H1 (cell line): ENCODE measurements at regions not wholly inside any gene's neighbourhood (a gene's known extent, or its start where the extent isn't known, plus 50 kb on each side); places are given as distances from the start of the nearest gene placed in this dataset.
"Not testable (repeated sequence)": the region's sequence is repeated elsewhere in the genome, so short reads cannot be mapped to it uniquely, and the experiment has no call there.

Experiments
- CTCF ChIA-PET: fragments of 300-600 bp; sonication (Branson Sonifier 250); formaldehyde crosslinking; loops from one replicate; lab custom pipeline; 2021; ENCODE audit not compliant: partially characterized antibody; lab: Charles Lee
- POLR2A ChIA-PET: fragments of 300-600 bp; sonication (Branson Sonifier 250); formaldehyde crosslinking; loops from one replicate; lab custom pipeline; 2021; ENCODE audit warnings: inconsistent platforms; ENCODE audit not compliant: partially characterized antibody; lab: Charles Lee
- DNase-seq, 2 experiments: peaks; one replicate each; pipeline versions ENCODE4 v3.0.0 to v3.0.0-alpha.2; 2010 to 2022; ENCODE audit warnings: low spot score in 2 of 2, low read depth in 1 of 2, mixed read lengths in 1 of 2
- FAIRE-seq: peaks from 2 replicates; lab custom pipeline; 2011; peaks lifted over from hg19 to GRCh38; lab: Jason Lieb, UNC
- H2AFZ ChIP-seq: 2 replicates; pipeline ENCODE4 v1.8.1; 2012; ENCODE audit warnings: low read length, inconsistent platforms
- H2AK5ac ChIP-seq: 2 replicates; pipeline ENCODE4 v1.6.1; 2013; ENCODE audit warnings: low read depth, low read length
- H2BK120ac ChIP-seq: replicated peaks from 2 replicates; pipeline ENCODE3; 2013; ENCODE audit warnings: low read depth, low read length, inconsistent platforms
- H2BK12ac ChIP-seq: 2 replicates; pipeline ENCODE4 v1.6.1; 2013; ENCODE audit warnings: low read depth, low read length
- H2BK15ac ChIP-seq: 2 replicates; pipeline ENCODE4 v1.6.1; 2013; ENCODE audit warnings: low read length
- H2BK20ac ChIP-seq: 2 replicates; pipeline ENCODE4 v1.6.1; 2013; ENCODE audit warnings: low read length
- H2BK5ac ChIP-seq: 2 replicates; pipeline ENCODE4 v1.6.1; 2013; ENCODE audit warnings: low read depth, low read length
- H3K14ac ChIP-seq: 2 replicates; pipeline ENCODE4 v1.6.1; 2013; ENCODE audit warnings: inconsistent platforms; ENCODE audit not compliant: insufficient read length
- H3K18ac ChIP-seq: 2 replicates; pipeline ENCODE4 v1.6.1; 2013; ENCODE audit warnings: low read length; ENCODE audit errors: extremely low read depth
- H3K23ac ChIP-seq: 2 replicates; pipeline ENCODE4 v1.6.1; 2013; ENCODE audit warnings: inconsistent platforms; ENCODE audit not compliant: insufficient read length
- H3K23me2 ChIP-seq: 2 replicates; pipeline ENCODE4 v1.6.1; 2013; ENCODE audit warnings: low read depth, low read length
- H3K27ac ChIP-seq: 2 replicates; pipeline ENCODE4 v1.6.1; 2011; ENCODE audit warnings: low read depth, low read length, inconsistent platforms
- H3K27me3 ChIP-seq, 4 experiments: replicated peaks in 1 of 4; 1 replicate in 1 of 4; 2 replicates in 3 of 4; pipeline versions ENCODE4 v1.6.1 to v1.8.1; 2011 to 2013; ENCODE audit warnings: low read length in 3 of 4, mild to moderate bottlenecking in 3 of 4, inconsistent platforms in 2 of 4, mixed read lengths in 2 of 4, moderate library complexity in 1 of 4; ENCODE audit not compliant: control insufficient read depth in 3 of 4, insufficient read depth in 3 of 4; ENCODE audit errors: extremely low read depth in 1 of 4
- H3K36me3 ChIP-seq, 4 experiments: 2 replicates each; pipeline versions ENCODE4 v1.6.1 to v1.8.1; 2011 to 2013; ENCODE audit warnings: mild to moderate bottlenecking in 4 of 4, low read length in 3 of 4, moderate library complexity in 2 of 4, control low read depth in 1 of 4, inconsistent platforms in 1 of 4; ENCODE audit not compliant: insufficient read depth in 4 of 4, control insufficient read depth in 2 of 4
- H3K4ac ChIP-seq: replicated peaks from 2 replicates; pipeline ENCODE3; 2013; ENCODE audit warnings: low read length, low read depth, mixed read lengths, inconsistent platforms; ENCODE audit not compliant: insufficient read length
- H3K4me1 ChIP-seq, 4 experiments: replicated peaks in 1 of 4; 1 replicate in 1 of 4; 2 replicates in 3 of 4; pipeline versions ENCODE4 v1.6.1 to v1.8.1; 2011 to 2013; ENCODE audit warnings: low read length in 3 of 4, inconsistent platforms in 2 of 4, mixed read lengths in 1 of 4; ENCODE audit not compliant: insufficient read depth in 4 of 4, control insufficient read depth in 3 of 4
- H3K4me2 ChIP-seq, 2 experiments: 2 replicates each; pipeline versions ENCODE4 v1.6.1 to v1.8.1; 2011 to 2013; ENCODE audit warnings: low read depth in 2 of 2, low read length in 2 of 2, control low read depth in 1 of 2, inconsistent platforms in 1 of 2, mild to moderate bottlenecking in 1 of 2; ENCODE audit not compliant: insufficient read depth in 1 of 2
- H3K4me3 ChIP-seq, 4 experiments: fragments of 200-600, 300-600 bp in 1 of 4; sonication (generic), shearing (Covaris generic), sonication (Bioruptor Twin) in 1 of 4; 2 replicates each; pipeline versions ENCODE4 v1.5.1 to v1.8.1; 2011 to 2016; ENCODE audit warnings: low read length in 4 of 4, low read depth in 3 of 4, control low read depth in 2 of 4, inconsistent platforms in 2 of 4, mild to moderate bottlenecking in 2 of 4, mixed read lengths in 1 of 4, moderate library complexity in 1 of 4; ENCODE audit not compliant: insufficient read depth in 2 of 4; ENCODE audit errors: extremely low read depth in 1 of 4
- H3K56ac ChIP-seq: replicated peaks from 2 replicates; pipeline ENCODE3; 2013; ENCODE audit warnings: low read depth, mild to moderate bottlenecking, mixed read lengths, low read length, inconsistent platforms; ENCODE audit not compliant: insufficient read length
- H3K79me1 ChIP-seq: 2 replicates; pipeline ENCODE4 v1.6.1; 2013; ENCODE audit warnings: low read depth, low read length, control low read depth
- H3K79me2 ChIP-seq, 2 experiments: 2 replicates each; pipeline versions ENCODE4 v1.6.1 to v1.8.1; 2012 to 2013; ENCODE audit warnings: low read length in 2 of 2, mild to moderate bottlenecking in 2 of 2, inconsistent platforms in 1 of 2; ENCODE audit not compliant: insufficient read depth in 2 of 2, control insufficient read depth in 1 of 2
- H3K9ac ChIP-seq, 4 experiments: replicated peaks in 1 of 4; 1 replicate in 1 of 4; 2 replicates in 3 of 4; pipeline versions ENCODE4 v1.6.1 to v1.8.1; 2011 to 2013; ENCODE audit warnings: low read depth in 3 of 4, low read length in 3 of 4, control low read depth in 2 of 4, mild to moderate bottlenecking in 2 of 4, moderate library complexity in 2 of 4, inconsistent platforms in 1 of 4; ENCODE audit errors: extremely low read depth in 1 of 4
- H3K9me3 ChIP-seq, 2 experiments: 2 replicates each; pipeline versions ENCODE4 v1.6.1 to v1.8.1; 2012 to 2013; ENCODE audit warnings: mild to moderate bottlenecking in 2 of 2, moderate library complexity in 2 of 2, control low read depth in 1 of 2, inconsistent platforms in 1 of 2, low read depth in 1 of 2, low read length in 1 of 2, mixed read lengths in 1 of 2; ENCODE audit not compliant: insufficient read depth in 2 of 2
- H4K20me1 ChIP-seq, 2 experiments: replicated peaks in 1 of 2; 2 replicates each; pipeline versions ENCODE3 to v1.8.1; 2011 to 2013; ENCODE audit warnings: inconsistent platforms in 2 of 2, low read length in 2 of 2, mild to moderate bottlenecking in 1 of 2; ENCODE audit not compliant: insufficient read depth in 2 of 2, control insufficient read depth in 1 of 2
- H4K5ac ChIP-seq: 2 replicates; pipeline ENCODE4 v1.6.1; 2013; ENCODE audit warnings: low read length, low read depth, mixed read lengths, inconsistent platforms; ENCODE audit not compliant: insufficient read length
- H4K8ac ChIP-seq: 2 replicates; pipeline ENCODE4 v1.8.0; 2013; ENCODE audit warnings: mild to moderate bottlenecking, moderate library complexity, low read length, inconsistent platforms; ENCODE audit not compliant: insufficient read depth; ENCODE audit errors: extremely low read depth
- H4K91ac ChIP-seq: replicated peaks from 2 replicates; pipeline ENCODE3; 2013; ENCODE audit warnings: low read length, mixed read lengths, inconsistent platforms; ENCODE audit not compliant: insufficient read length
- WGBS, 2 experiments: shearing (Covaris generic) in 1 of 2; methylation state at CpG; one replicate each; pipeline versions ENCODE4 v1.1.6 to v1.1.7; 2013 to 2015; ENCODE audit warnings: low lambda C conversion rate in 2 of 2, mixed read lengths in 2 of 2, inconsistent platforms in 1 of 2, low coverage in 1 of 2, missing lambda C conversion rate in 1 of 2; ENCODE audit not compliant: insufficient replicate concordance in 2 of 2, insufficient coverage in 1 of 2, insufficient read length in 1 of 2; ENCODE audit errors: extremely low coverage in 1 of 2, missing lambda C conversion rate in 1 of 2; 5-methylcytosine and 5-hydroxymethylcytosine counted together

- H2AK5ac ChIP-seq, H2BK120ac ChIP-seq, H3K14ac ChIP-seq, H3K18ac ChIP-seq, H3K27ac ChIP-seq, H4K5ac ChIP-seq, FAIRE-seq, H4K20me1 ChIP-seq, H4K8ac ChIP-seq, H3K9ac ChIP-seq, H3K79me1 ChIP-seq, H2BK15ac ChIP-seq, H2AFZ ChIP-seq, H3K23me2 ChIP-seq, DNase-seq, H3K4me3 ChIP-seq, H2BK12ac ChIP-seq, H3K79me2 ChIP-seq, H3K4me2 ChIP-seq, H3K4me1 ChIP-seq, H2BK20ac ChIP-seq, H4K91ac ChIP-seq, H3K23ac ChIP-seq, H3K56ac ChIP-seq, H2BK5ac ChIP-seq, H3K27me3 ChIP-seq, H3K9me3 ChIP-seq, H3K4ac ChIP-seq, H3K36me3 ChIP-seq: not testable (repeated sequence)
- 85% methylated on average over 4 of the region's 5 CpGs; no CpG with 5 or more reads in 1 of the 2 experiments for WGBS, 2 experiments
- CTCF ChIA-PET: interaction anchor here (1.1 to 2.6 kb wide), 4 partner anchors 27 to 187 kb away, joined by 3 to 8 read pairs (median 4); no protein-coding TSS in a partner anchor
- POLR2A ChIA-PET: interaction anchor here (1.0 to 1.1 kb wide), 2 partner anchors 11 to 25 kb away, joined by 3 read pairs; no protein-coding TSS in a partner anchor
These were observed 51.4 kb upstream of the PIK3CB start for GRCh38 chr3:138886096-138886495.
